HCT116 (cell line): ENCODE measurements at regions not wholly inside any gene's neighbourhood (a gene's known extent, or its start where the extent isn't known, plus 50 kb on each side); places are given as distances from the start of the nearest gene placed in this dataset.
"Not testable (repeated sequence)": the region's sequence is repeated elsewhere in the genome, so short reads cannot be mapped to it uniquely, and the experiment has no call there.

Experiments
- ATAC-seq: fragments of 200-7000 bp; cut with Tn5 transposase; 2 replicates; pipeline ENCODE4 v1.9.1; 2020; ENCODE audit warnings: mild to moderate bottlenecking, moderate library complexity
- BruUV-seq: library from RNA; stranded (reverse); fragments of 400-500 nt; replicated peaks from 2 replicates; lab custom pipeline; 2021; lab: Mats Ljungman, UMichigan
- CTCF ChIA-PET: fragments of 300-600 bp; sonication (Branson Sonifier 250); formaldehyde crosslinking; loops from one replicate; lab custom pipeline; 2021; ENCODE audit warnings: antibody characterized with exemption; lab: Charles Lee
- POLR2A ChIA-PET: fragments of 300-600, 350-600 bp; sonication (Branson Sonifier 250); formaldehyde crosslinking; loops from one replicate; lab custom pipeline; 2021; ENCODE audit warnings: antibody characterized with exemption; lab: Charles Lee
- RAD21 ChIA-PET, 2 experiments: fragments of 300-600 bp; sonication (Branson Sonifier 250); formaldehyde crosslinking; loops; one replicate each; lab custom pipeline; 2023; ENCODE audit warnings: low total read pairs in 2 of 2; ENCODE audit not compliant: uncharacterized antibody in 2 of 2, unreplicated experiment in 2 of 2, low non-redundant PET in 1 of 2; lab: Charles Lee
- DNase-seq: peaks from one replicate; pipeline ENCODE4 v3.0.0-alpha.2; 2010; ENCODE audit warnings: low read depth, low spot score
- H2AFZ ChIP-seq: fragments of 200-600 bp; shearing (Covaris generic), sonication (generic); 2 replicates; pipeline ENCODE4 v1.6.1; 2017; ENCODE audit warnings: low read depth, mixed run types, mixed read lengths, antibody characterized with exemption, low read length; ENCODE audit not compliant: poor library complexity, severe bottlenecking
- H3K27ac ChIP-seq: 2 replicates; pipeline ENCODE4 v1.5.1; 2012; ENCODE audit warnings: low read depth, low read length
- H3K27me3 ChIP-seq: fragments of 200-600 bp; sonication (generic); 2 replicates; pipeline ENCODE4 v1.6.1; 2016; ENCODE audit warnings: mixed run types, low read length, mixed read lengths; ENCODE audit not compliant: insufficient read depth
- H3K36me3 ChIP-seq, 2 experiments: fragments of 200-500 bp in 1 of 2; fragments of 200-600 bp in 1 of 2; sonication (Bioruptor generic) in 1 of 2; sonication (generic) in 1 of 2; 2 replicates each; pipeline versions ENCODE4 v1.5.1 to v1.6.1; 2014 to 2016; ENCODE audit warnings: low read length in 2 of 2, inconsistent platforms in 1 of 2, mixed read lengths in 1 of 2, mixed run types in 1 of 2; ENCODE audit not compliant: insufficient read depth in 2 of 2, control insufficient read depth in 1 of 2
- H3K4me1 ChIP-seq, 2 experiments: fragments of 200-600 bp in 1 of 2; sonication (generic) in 1 of 2; 2 replicates each; pipeline versions ENCODE4 v1.5.1 to v1.6.1; 2012 to 2017; ENCODE audit warnings: low read length in 2 of 2, inconsistent platforms in 1 of 2, mild to moderate bottlenecking in 1 of 2, mixed read lengths in 1 of 2, mixed run types in 1 of 2, moderate library complexity in 1 of 2; ENCODE audit not compliant: insufficient read depth in 2 of 2, control insufficient read depth in 1 of 2
- H3K4me2 ChIP-seq: fragments of 200-600 bp; sonication (generic); 2 replicates; pipeline ENCODE4 v1.6.1; 2017; ENCODE audit warnings: mixed run types, low read length, mixed read lengths
- H3K4me3 ChIP-seq, 2 experiments: fragments of 200-600 bp in 1 of 2; sonication (generic) in 1 of 2; replicated peaks in 1 of 2; 2 replicates each; pipeline ENCODE4 v1.5.1; 2011 to 2016; ENCODE audit warnings: low read length in 2 of 2, control low read depth in 1 of 2, low read depth in 1 of 2, mild to moderate bottlenecking in 1 of 2, mixed read lengths in 1 of 2, mixed run types in 1 of 2
- H3K79me2 ChIP-seq: fragments of 200-600 bp; sonication (generic); 2 replicates; pipeline ENCODE4 v1.6.1; 2017; ENCODE audit warnings: mild to moderate bottlenecking, mixed run types, low read length, moderate library complexity, mixed read lengths; ENCODE audit not compliant: insufficient read depth
- H3K9ac ChIP-seq: fragments of 200-600 bp; sonication (generic); 2 replicates; pipeline ENCODE4 v1.6.1; 2016; ENCODE audit warnings: low read length, mixed read lengths
- H3K9me2 ChIP-seq: fragments of 200-600 bp; sonication (generic), shearing (Covaris generic); 2 replicates; pipeline ENCODE4 v1.6.1; 2017; ENCODE audit warnings: mixed run types, mild to moderate bottlenecking, moderate library complexity; ENCODE audit not compliant: insufficient read depth
- H3K9me3 ChIP-seq, 2 experiments: fragments of 200-500 bp in 1 of 2; fragments of 200-600 bp in 1 of 2; sonication (Bioruptor generic) in 1 of 2; sonication (generic) in 1 of 2; 2 replicates each; pipeline ENCODE4 v1.6.1; 2014 to 2017; ENCODE audit warnings: low read length in 2 of 2, mixed read lengths in 2 of 2, inconsistent platforms in 1 of 2, low read depth in 1 of 2, mild to moderate bottlenecking in 1 of 2, mixed run types in 1 of 2, moderate library complexity in 1 of 2; ENCODE audit not compliant: control insufficient read depth in 1 of 2, insufficient read depth in 1 of 2
- H4K20me1 ChIP-seq: fragments of 200-600 bp; sonication (generic), shearing (Covaris generic); 2 replicates; pipeline ENCODE4 v1.6.1; 2017; ENCODE audit warnings: mixed run types, mild to moderate bottlenecking, moderate library complexity; ENCODE audit not compliant: insufficient read depth
- CEBPB ChIP-seq: IDR thresholded peaks from 2 replicates; pipeline ENCODE4 v1.6.1; 2012; ENCODE audit warnings: low read depth
- EZH2 ChIP-seq: fragments of 200-600 bp; sonication (generic); IDR thresholded peaks from 2 replicates; pipeline ENCODE4 v1.6.1; 2017; ENCODE audit warnings: antibody characterized with exemption, mixed run types
- EZH2phosphoT487 ChIP-seq: fragments of 200-600 bp; IDR thresholded peaks from 2 replicates; pipeline ENCODE4 v1.6.1; 2018; ENCODE audit warnings: antibody characterized with exemption, borderline replicate concordance
- FOSL1 ChIP-seq: IDR thresholded peaks from 2 replicates; pipeline ENCODE4 v1.6.1; 2012; ENCODE audit warnings: low read depth
- JUND ChIP-seq: IDR thresholded peaks from 2 replicates; pipeline ENCODE4 v1.6.1; 2012
- RAD21 ChIP-seq: IDR thresholded peaks from 2 replicates; pipeline ENCODE4 v1.6.1; 2012; ENCODE audit warnings: low read depth, mild to moderate bottlenecking
- SIN3A ChIP-seq: IDR thresholded peaks from 2 replicates; pipeline ENCODE4 v1.6.1; 2012; ENCODE audit warnings: low read depth
- TCF7L2 ChIP-seq: IDR thresholded peaks from 2 replicates; pipeline ENCODE4 v1.7.0; 2011; ENCODE audit warnings: borderline replicate concordance, inconsistent platforms; ENCODE audit not compliant: insufficient read depth, insufficient read length; ENCODE audit errors: extremely low read depth
- intact Hi-C: fragments of 100-400 bp; cut with micrococcal nuclease; formaldehyde crosslinking; loops from 2 replicates; pipeline ENCODE4 v1.10.0; 2022
- TF ChIP-seq, protein P1 (sequence below): IDR thresholded peaks from 2 replicates; pipeline ENCODE4 v1.6.1; 2012; ENCODE audit warnings: low read depth
- TF ChIP-seq, protein P2 (sequence below), 3 experiments: fragments of 200-600 bp in 1 of 3; sonication (generic) in 1 of 3; IDR thresholded peaks in 2 of 3; conservative IDR thresholded peaks in 1 of 3; 2 replicates each; pipeline ENCODE4 v1.5.1; 2012 to 2017; ENCODE audit warnings: low read depth in 2 of 3, low read length in 2 of 3, antibody characterized with exemption in 1 of 3, borderline replicate concordance in 1 of 3, control low read depth in 1 of 3, mild to moderate bottlenecking in 1 of 3, mixed read lengths in 1 of 3, mixed run types in 1 of 3, moderate library complexity in 1 of 3; ENCODE audit not compliant: insufficient read depth in 1 of 3
- TF ChIP-seq, protein P3 (sequence below): IDR thresholded peaks from 2 replicates; pipeline ENCODE4 v1.6.1; 2012

DNA sequence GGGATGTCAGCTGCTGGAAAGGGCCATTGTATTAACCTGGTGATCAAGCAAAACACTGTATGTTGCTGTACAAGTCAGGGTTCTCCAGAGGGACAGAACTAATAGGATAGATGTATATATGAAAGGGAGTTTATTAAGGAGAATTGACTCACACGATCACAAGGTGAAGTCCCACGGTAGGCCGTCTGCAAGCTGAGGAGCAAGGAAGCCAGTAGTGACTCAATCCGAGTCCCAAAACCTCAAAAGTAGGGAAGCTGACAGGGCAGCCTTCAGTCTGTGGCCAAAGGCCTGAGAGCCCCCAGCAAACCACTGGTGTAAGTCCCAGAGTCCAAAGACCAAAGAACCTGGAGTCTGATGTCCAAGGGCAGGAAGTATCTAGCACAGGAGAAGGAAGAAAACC is 116.0 kb upstream of the DAP start:
- H3K4me1 ChIP-seq: peaks cover 3 to 15% of the 10 kb centered on the region in 2 experiments; a peak in 3 of 4 replicates
- H3K4me3 ChIP-seq, H3K4me2 ChIP-seq, RAD21 ChIA-PET, H3K79me2 ChIP-seq, H3K9me2 ChIP-seq, H3K9me3 ChIP-seq, CTCF ChIA-PET, H3K9ac ChIP-seq, H3K36me3 ChIP-seq, H4K20me1 ChIP-seq, intact Hi-C loops, H3K27ac ChIP-seq, POLR2A ChIA-PET, DNase-seq, H2AFZ ChIP-seq, BruUV-seq, ATAC-seq: not testable (repeated sequence)
- peaks cover 37% of the 10 kb centered on the region for H3K27me3 ChIP-seq

DNA sequence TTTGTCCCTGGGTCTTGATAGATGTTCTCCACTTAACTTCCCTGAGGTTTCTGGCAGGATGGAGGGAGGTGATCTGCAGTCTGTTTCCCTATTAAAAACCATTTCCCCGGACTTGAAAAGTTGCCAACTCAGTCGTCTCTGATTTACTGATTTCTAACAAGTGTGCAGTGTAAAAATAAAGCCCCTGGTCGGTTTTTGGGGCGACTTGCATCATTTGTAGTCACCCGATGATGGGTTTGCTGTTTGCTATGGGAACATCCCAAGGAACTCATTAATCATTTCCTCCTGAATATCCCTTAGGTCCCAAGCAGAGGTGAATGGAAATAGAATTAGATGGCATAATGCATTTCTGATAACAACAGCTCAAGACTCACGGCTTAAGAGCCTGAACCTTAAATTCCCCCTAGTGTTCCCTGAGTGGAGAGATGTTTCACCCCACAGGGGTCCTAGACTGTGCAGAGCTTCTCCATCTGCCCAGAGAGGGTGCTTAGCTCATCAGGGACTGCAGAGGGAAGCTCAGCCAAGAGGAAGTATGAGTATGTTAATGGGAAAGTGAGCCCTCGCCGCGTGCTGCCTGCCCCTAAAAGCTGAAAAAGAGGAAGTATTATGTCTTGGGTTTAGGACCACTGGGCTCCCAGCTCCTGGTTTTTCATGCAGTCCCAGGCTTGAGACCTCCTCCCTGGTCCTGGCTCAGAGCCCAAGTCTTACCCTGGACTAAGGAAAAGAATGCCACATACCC is 115.1 kb upstream of the DAP start:
- TF ChIP-seq EZH2 (no peak), RAD21 (no peak), EZH2phosphoT487 (no peak), SIN3A (no peak), CEBPB (no peak), TCF7L2 (no peak), JUND (no peak), FOSL1 (no peak)
- TF ChIP-seq, protein P1, sequence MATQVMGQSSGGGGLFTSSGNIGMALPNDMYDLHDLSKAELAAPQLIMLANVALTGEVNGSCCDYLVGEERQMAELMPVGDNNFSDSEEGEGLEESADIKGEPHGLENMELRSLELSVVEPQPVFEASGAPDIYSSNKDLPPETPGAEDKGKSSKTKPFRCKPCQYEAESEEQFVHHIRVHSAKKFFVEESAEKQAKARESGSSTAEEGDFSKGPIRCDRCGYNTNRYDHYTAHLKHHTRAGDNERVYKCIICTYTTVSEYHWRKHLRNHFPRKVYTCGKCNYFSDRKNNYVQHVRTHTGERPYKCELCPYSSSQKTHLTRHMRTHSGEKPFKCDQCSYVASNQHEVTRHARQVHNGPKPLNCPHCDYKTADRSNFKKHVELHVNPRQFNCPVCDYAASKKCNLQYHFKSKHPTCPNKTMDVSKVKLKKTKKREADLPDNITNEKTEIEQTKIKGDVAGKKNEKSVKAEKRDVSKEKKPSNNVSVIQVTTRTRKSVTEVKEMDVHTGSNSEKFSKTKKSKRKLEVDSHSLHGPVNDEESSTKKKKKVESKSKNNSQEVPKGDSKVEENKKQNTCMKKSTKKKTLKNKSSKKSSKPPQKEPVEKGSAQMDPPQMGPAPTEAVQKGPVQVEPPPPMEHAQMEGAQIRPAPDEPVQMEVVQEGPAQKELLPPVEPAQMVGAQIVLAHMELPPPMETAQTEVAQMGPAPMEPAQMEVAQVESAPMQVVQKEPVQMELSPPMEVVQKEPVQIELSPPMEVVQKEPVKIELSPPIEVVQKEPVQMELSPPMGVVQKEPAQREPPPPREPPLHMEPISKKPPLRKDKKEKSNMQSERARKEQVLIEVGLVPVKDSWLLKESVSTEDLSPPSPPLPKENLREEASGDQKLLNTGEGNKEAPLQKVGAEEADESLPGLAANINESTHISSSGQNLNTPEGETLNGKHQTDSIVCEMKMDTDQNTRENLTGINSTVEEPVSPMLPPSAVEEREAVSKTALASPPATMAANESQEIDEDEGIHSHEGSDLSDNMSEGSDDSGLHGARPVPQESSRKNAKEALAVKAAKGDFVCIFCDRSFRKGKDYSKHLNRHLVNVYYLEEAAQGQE: no peak
- TF ChIP-seq, protein P2, sequence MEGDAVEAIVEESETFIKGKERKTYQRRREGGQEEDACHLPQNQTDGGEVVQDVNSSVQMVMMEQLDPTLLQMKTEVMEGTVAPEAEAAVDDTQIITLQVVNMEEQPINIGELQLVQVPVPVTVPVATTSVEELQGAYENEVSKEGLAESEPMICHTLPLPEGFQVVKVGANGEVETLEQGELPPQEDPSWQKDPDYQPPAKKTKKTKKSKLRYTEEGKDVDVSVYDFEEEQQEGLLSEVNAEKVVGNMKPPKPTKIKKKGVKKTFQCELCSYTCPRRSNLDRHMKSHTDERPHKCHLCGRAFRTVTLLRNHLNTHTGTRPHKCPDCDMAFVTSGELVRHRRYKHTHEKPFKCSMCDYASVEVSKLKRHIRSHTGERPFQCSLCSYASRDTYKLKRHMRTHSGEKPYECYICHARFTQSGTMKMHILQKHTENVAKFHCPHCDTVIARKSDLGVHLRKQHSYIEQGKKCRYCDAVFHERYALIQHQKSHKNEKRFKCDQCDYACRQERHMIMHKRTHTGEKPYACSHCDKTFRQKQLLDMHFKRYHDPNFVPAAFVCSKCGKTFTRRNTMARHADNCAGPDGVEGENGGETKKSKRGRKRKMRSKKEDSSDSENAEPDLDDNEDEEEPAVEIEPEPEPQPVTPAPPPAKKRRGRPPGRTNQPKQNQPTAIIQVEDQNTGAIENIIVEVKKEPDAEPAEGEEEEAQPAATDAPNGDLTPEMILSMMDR (IDR thresholded peaks at IDR 0.05 in 2 of 3, conservative IDR thresholded peaks at IDR 0.05 in 1 of 3; ENCODE audit: borderline replicate concordance in 1 of 3, insufficient read depth in 1 of 3, low read depth in 2 of 3, low read length in 2 of 3): no peak
- TF ChIP-seq, protein P3, sequence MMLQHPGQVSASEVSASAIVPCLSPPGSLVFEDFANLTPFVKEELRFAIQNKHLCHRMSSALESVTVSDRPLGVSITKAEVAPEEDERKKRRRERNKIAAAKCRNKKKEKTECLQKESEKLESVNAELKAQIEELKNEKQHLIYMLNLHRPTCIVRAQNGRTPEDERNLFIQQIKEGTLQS: no peak
- TF ChIP-seq, all 23 proteins: peak for 0
- no peaks in the 10 kb centered on the region for H3K9me3 ChIP-seq
- H3K9ac ChIP-seq: no peak overlapping the region
- H3K27me3 ChIP-seq: peaks cover 30% of the 10 kb centered on the region
- BruUV-seq: no TSS peak
- H2AFZ ChIP-seq: no peak overlapping the region
- no peaks in the 10 kb centered on the region for H4K20me1 ChIP-seq
- POLR2A ChIA-PET: no interaction called here
- H3K4me2 ChIP-seq: peak overlapping the region; percentile 34; the same call in 1 of the 2 replicates
- RAD21 ChIA-PET: no interaction called here
- H3K79me2 ChIP-seq: no peaks in the 10 kb centered on the region
- H3K27ac ChIP-seq: no peak overlapping the region
- H3K9me2 ChIP-seq: no peaks in the 10 kb centered on the region
- peaks cover 3 to 15% of the 10 kb centered on the region in 2 experiments; a peak in 3 of 4 replicates for H3K4me1 ChIP-seq
- intact Hi-C loops: no loop called here
- no peak for DNase-seq
- H3K4me3 ChIP-seq: no peak overlapping the region
- ATAC-seq: no peak
- no peaks in the 10 kb centered on the region for H3K36me3 ChIP-seq
- CTCF ChIA-PET: interaction anchor here (1.6 kb wide), 1 partner anchor 12 kb away, joined by 8 read pairs; no protein-coding TSS in a partner anchor
